Tongue (tissue), 1 donor: ENCODE measurements at regions not wholly inside any gene's neighbourhood (a gene's known extent, or its start where the extent isn't known, plus 50 kb on each side); places are given as distances from the start of the nearest gene placed in this dataset. TPM values are rescaled to one million over a fixed set of nuclear protein-coding genes. Genes with fewer than 3 reads are reported as not detected.

Source experiments
- small RNA-seq: library from RNA; depleted of rRNA; stranded (forward); fragments of <200 nt; gene quantifications from one replicate; pipeline ENCODE3, GENCODE V24; 2014; ENCODE audit warnings: low replicate concordance

Small RNA genes in the stretch of these regions (small RNA-seq; reads per million reads assigned to genes)
- gene HMGN2P6: not detected
